Stimulated activated CD4-positive, alpha-beta T cell treated with anti-CD3 and anti-CD28 coated beads, TNF-alpha, amount 100 ng/mL, for 24 hours (primary cell): ENCODE measurements at regions not wholly inside any gene's neighbourhood (a gene's known extent, or its start where the extent isn't known, plus 50 kb on each side); places are given as distances from the start of the nearest gene placed in this dataset.
A peak's percentile ranks its signal among the peaks of the same experiment; 100 is the strongest.
"Not testable (repeated sequence)": the region's sequence is repeated elsewhere in the genome, so short reads cannot be mapped to it uniquely, and the experiment has no call there.

Experiments used
- DNase-seq, 3 experiments: peaks; one replicate each; pipeline ENCODE4 v3.0.0-alpha.2; 2020; ENCODE audit warnings: low read depth in 3 of 3

DNA sequence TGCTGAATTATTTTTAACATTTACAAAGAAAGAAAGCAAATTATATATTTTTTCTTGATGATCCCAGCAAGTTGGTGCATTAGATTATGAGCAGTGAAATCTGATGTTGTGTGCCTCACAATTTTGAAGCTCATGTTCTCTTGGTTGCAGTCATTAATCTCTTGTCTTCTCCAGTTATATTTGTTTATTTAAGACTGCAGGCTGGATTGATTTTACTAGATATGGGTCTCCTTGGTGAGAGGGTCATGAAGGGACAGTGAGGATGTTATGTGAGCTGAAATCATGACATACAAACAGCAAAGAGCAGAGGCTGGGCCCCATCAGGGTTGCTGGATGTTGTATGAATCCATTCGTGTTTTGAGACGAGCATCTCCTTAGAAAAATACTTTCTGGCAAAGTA, 64.2 kb upstream of the AKIRIN2 start:
- no peak for DNase-seq

DNA sequence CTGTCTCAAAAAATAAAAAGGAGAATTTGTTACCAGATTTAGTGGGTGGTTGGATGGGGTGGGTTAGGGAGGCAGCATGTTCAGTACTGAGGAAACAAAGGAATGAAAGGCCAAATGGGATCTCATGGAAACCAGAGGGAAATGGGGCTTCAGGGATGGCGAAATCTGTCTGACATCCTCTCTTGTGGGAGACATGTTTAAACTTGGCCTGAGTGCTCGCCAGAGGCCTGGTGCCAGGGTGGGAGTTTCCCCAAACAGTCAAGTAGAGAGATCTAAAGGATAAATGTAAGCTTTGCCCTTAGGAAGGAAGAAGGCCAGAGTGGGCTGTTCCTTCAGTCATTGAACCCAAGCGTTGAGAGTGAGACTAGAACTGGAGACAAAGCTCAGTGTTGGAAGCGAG, 61.9 kb upstream of the AKIRIN2 start:
- no peak for DNase-seq

GRCh38 chr6:87763276-87763675, 61.2 kb upstream of the AKIRIN2 start:
- DNase-seq, result no peak

DNA sequence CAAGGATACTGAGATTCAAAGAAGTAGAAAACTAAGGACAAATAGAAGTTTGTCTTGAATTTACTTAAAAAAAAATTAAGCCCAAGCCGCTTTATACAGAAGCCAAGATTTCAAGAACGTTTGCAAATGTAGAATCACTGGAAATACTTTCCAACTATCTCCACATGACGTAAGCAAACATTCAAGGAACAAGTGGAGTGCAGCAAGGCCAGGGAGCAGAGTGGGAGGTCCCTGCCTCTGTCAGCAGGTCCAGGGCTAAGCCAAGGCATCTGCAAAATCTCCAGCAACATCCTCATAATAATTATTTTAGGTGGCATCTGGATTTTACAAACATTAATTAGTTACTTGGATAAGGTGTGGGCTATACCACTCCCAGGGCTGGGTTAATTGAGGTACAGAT, 60.1 kb upstream of the AKIRIN2 start:
- no peak for DNase-seq

DNA sequence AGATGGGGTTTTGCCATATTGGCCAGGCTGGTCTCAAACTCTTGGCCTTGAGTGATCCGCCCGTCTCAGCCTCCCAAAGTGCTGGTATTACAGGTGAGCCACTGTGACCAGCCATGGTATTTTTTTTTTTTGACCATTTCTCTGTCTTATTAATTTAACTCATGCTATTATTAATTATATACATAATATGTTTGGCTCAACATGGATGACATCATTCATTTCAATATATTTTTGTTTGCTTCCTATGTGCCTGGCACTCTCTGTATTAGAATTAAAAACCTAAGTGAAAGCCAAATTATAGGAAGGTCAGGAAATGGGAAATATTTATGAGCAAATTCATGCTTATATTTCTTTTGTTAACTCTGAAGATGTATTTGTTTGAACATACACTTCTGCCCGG, 55.8 kb upstream of the AKIRIN2 start:
- no peak for DNase-seq

- DNase-seq, result peak in 2 of 3 experiments; percentile 12 to 28
Measured at GRCh38 chr6:87756858-87757257, 54.8 kb upstream of the AKIRIN2 start.

GRCh38 chr6:87755708-87756671, 54.0 kb upstream of the AKIRIN2 start:
- DNase-seq, result no peak

- DNase-seq, result no peak
Measured at GRCh38 chr6:87754828-87755227, 52.8 kb upstream of the AKIRIN2 start.

DNA sequence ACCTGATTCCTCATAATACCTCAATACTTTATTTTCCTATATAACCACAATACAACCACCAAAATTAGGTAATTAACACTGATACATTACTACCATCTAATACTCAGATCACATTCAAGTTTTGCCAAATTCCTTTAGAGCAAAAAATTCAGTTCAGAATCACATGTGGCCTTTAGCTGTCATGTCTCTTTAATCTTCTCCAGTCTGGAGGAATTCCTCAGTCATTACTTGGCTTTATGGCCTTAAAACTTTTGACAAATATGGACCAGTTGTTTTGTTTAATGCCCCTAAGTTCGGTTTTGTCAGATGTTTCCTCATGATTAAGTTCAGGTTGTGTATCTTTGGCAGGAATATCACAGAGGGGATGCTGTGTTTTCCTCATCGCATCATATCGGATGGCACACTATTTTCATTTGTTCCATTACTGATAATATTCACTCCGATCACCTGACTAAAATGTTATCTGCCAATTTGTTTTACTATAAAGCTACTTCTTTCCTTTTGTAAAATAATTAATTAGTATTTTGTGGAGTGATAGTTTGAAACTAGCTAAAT, 51.2 kb upstream of the AKIRIN2 start:
- no peak for DNase-seq

GRCh38 chr6:87752503-87752902, 50.5 kb upstream of the AKIRIN2 start:
- not testable (repeated sequence) for DNase-seq
